ENCODE measurements at regions not wholly inside any gene's neighbourhood (a gene's known extent, or its start where the extent isn't known, plus 50 kb on each side); places are given as distances from the start of the nearest gene placed in this dataset.

GRCh38 chr15:47897525-47897924, 180.2 kb downstream of the SEMA6D start:
- no peak overlapping the region for H3K27ac ChIP-seq (ENCODE audit: low read depth, low read length)
- H3K27me3 ChIP-seq (ENCODE audit: insufficient read depth, low read length): no peaks in the 10 kb centered on the region
- no peaks in the 10 kb centered on the region for H3K4me1 ChIP-seq (ENCODE audit: insufficient read depth, low read length)
- H3K4me3 ChIP-seq (ENCODE audit: insufficient read depth, low read length): no peak overlapping the region
- no peak overlapping the region for H2AFZ ChIP-seq (ENCODE audit: low read length)
- H3K36me3 ChIP-seq (ENCODE audit: insufficient read depth, low read length): no peaks in the 10 kb centered on the region
- no peaks in the 10 kb centered on the region for H3K9me3 ChIP-seq (ENCODE audit: low read depth, low read length)
- H3K79me2 ChIP-seq (ENCODE audit: insufficient read depth, low read length): no peaks in the 10 kb centered on the region
- no peak for DNase-seq (ENCODE audit: insufficient read length, low spot score, missing footprints)
- no peak for TF ChIP-seq CTCF (IDR thresholded peaks at IDR 0.05; ENCODE audit: extremely low read depth, low read depth, low read length)
- no peak overlapping the region for H3K4me2 ChIP-seq (ENCODE audit: insufficient read depth, low read length)
- H4K20me1 ChIP-seq (ENCODE audit: insufficient read depth, low read length): no peaks in the 10 kb centered on the region

GRCh38 chr15:47900751-47901150, 183.4 kb downstream of the SEMA6D start:
- no peak for TF ChIP-seq CTCF (IDR thresholded peaks at IDR 0.05; ENCODE audit: extremely low read depth, low read depth, low read length)
- DNase-seq (ENCODE audit: insufficient read length, low spot score, missing footprints): no peak
- Histone ChIP-seq H3K27ac (ENCODE audit: low read depth, low read length) (no peak overlapping the region), H3K79me2 (ENCODE audit: insufficient read depth, low read length) (no peaks in the 10 kb centered on the region), H3K4me2 (ENCODE audit: insufficient read depth, low read length) (no peak overlapping the region), H2AFZ (ENCODE audit: low read length) (no peak overlapping the region), H4K20me1 (ENCODE audit: insufficient read depth, low read length) (no peaks in the 10 kb centered on the region), H3K4me1 (ENCODE audit: insufficient read depth, low read length) (no peaks in the 10 kb centered on the region), H3K36me3 (ENCODE audit: insufficient read depth, low read length) (no peaks in the 10 kb centered on the region), H3K9me3 (ENCODE audit: low read depth, low read length) (no peaks in the 10 kb centered on the region), H3K27me3 (ENCODE audit: insufficient read depth, low read length) (no peaks in the 10 kb centered on the region), H3K4me3 (ENCODE audit: insufficient read depth, low read length) (no peak overlapping the region)

GRCh38 chr15:47903368-47903767, 186.1 kb downstream of the SEMA6D start:
- TF ChIP-seq CTCF (IDR thresholded peaks at IDR 0.05; ENCODE audit: extremely low read depth, low read depth, low read length): no peak
- H3K27ac ChIP-seq (ENCODE audit: low read depth, low read length): no peak overlapping the region
- H3K9me3 ChIP-seq (ENCODE audit: low read depth, low read length): no peaks in the 10 kb centered on the region
- H2AFZ ChIP-seq (ENCODE audit: low read length): no peak overlapping the region
- H3K27me3 ChIP-seq (ENCODE audit: insufficient read depth, low read length): no peaks in the 10 kb centered on the region
- no peaks in the 10 kb centered on the region for H3K36me3 ChIP-seq (ENCODE audit: insufficient read depth, low read length)
- H3K4me3 ChIP-seq (ENCODE audit: insufficient read depth, low read length): no peak overlapping the region
- no peaks in the 10 kb centered on the region for H3K4me1 ChIP-seq (ENCODE audit: insufficient read depth, low read length)
- no peaks in the 10 kb centered on the region for H4K20me1 ChIP-seq (ENCODE audit: insufficient read depth, low read length)
- H3K79me2 ChIP-seq (ENCODE audit: insufficient read depth, low read length): no peaks in the 10 kb centered on the region
- DNase-seq (ENCODE audit: insufficient read length, low spot score, missing footprints): no peak
- H3K4me2 ChIP-seq (ENCODE audit: insufficient read depth, low read length): no peak overlapping the region

GRCh38 chr15:47908486-47908885, 191.2 kb downstream of the SEMA6D start:
- no peak for TF ChIP-seq CTCF (IDR thresholded peaks at IDR 0.05; ENCODE audit: extremely low read depth, low read depth, low read length)
- Histone ChIP-seq H3K79me2 (ENCODE audit: insufficient read depth, low read length) (no peaks in the 10 kb centered on the region), H3K4me2 (ENCODE audit: insufficient read depth, low read length) (no peak overlapping the region), H3K9me3 (ENCODE audit: low read depth, low read length) (no peaks in the 10 kb centered on the region), H3K36me3 (ENCODE audit: insufficient read depth, low read length) (no peaks in the 10 kb centered on the region), H3K27ac (ENCODE audit: low read depth, low read length) (no peak overlapping the region), H3K4me3 (ENCODE audit: insufficient read depth, low read length) (no peak overlapping the region), H4K20me1 (ENCODE audit: insufficient read depth, low read length) (no peaks in the 10 kb centered on the region), H3K4me1 (ENCODE audit: insufficient read depth, low read length) (no peaks in the 10 kb centered on the region), H3K27me3 (ENCODE audit: insufficient read depth, low read length) (no peaks in the 10 kb centered on the region), H2AFZ (ENCODE audit: low read length) (no peak overlapping the region)
- no peak for DNase-seq (ENCODE audit: insufficient read length, low spot score, missing footprints)

Data from osteoblast (primary cell).